A673 (cell line): ENCODE measurements at regions not wholly inside any gene's neighbourhood (a gene's known extent, or its start where the extent isn't known, plus 50 kb on each side); places are given as distances from the start of the nearest gene placed in this dataset.

ENCODE experiments used
- BruUV-seq: library from RNA; stranded (reverse); fragments of 400-500 nt; replicated peaks from 2 replicates; lab custom pipeline; 2021; lab: Mats Ljungman, UMichigan
- CTCF ChIA-PET: fragments of 300-600 bp; sonication (Branson Sonifier 250); formaldehyde crosslinking; loops from one replicate; lab custom pipeline; 2022; ENCODE audit warnings: antibody characterized with exemption; lab: Charles Lee
- POLR2A ChIA-PET: fragments of 300-600 bp; sonication (Branson Sonifier 250); formaldehyde crosslinking; loops from one replicate; lab custom pipeline; 2022; ENCODE audit warnings: antibody characterized with exemption; ENCODE audit not compliant: low non-redundant PET; lab: Charles Lee
- DNase-seq: peaks from one replicate; pipeline ENCODE4 v3.0.0-alpha.2; 2015; ENCODE audit warnings: low spot score
- H3K27ac ChIP-seq: fragments of 200-600 bp; sonication (generic); 2 replicates; pipeline ENCODE4 v1.5.1; 2016; ENCODE audit warnings: mixed run types, low read depth, mild to moderate bottlenecking, mixed read lengths, antibody characterized with exemption, low read length; ENCODE audit not compliant: poor library complexity, severe bottlenecking
- H3K27me3 ChIP-seq: fragments of 200-600 bp; sonication (generic); replicated peaks from 2 replicates; pipeline ENCODE4 v1.6.1; 2017; ENCODE audit warnings: mixed run types, low read depth, mild to moderate bottlenecking, mixed read lengths, antibody characterized with exemption, low read length; ENCODE audit not compliant: insufficient read depth, poor library complexity
- H3K36me3 ChIP-seq: fragments of 200-600 bp; sonication (generic); 2 replicates; pipeline ENCODE4 v1.6.1; 2016; ENCODE audit warnings: mixed run types, mild to moderate bottlenecking, mixed read lengths, antibody characterized with exemption, low read length; ENCODE audit not compliant: insufficient read depth, poor library complexity, severe bottlenecking
- H3K4me1 ChIP-seq: fragments of 200-600 bp; sonication (generic); 2 replicates; pipeline ENCODE4 v1.6.1; 2017; ENCODE audit warnings: mixed run types, mild to moderate bottlenecking, mixed read lengths, antibody characterized with exemption, low read length; ENCODE audit not compliant: insufficient read depth, poor library complexity, severe bottlenecking
- H3K4me3 ChIP-seq: fragments of 200-600 bp; sonication (generic); 2 replicates; pipeline ENCODE4 v1.5.1; 2016; ENCODE audit warnings: low read depth, mixed run types, mild to moderate bottlenecking, mixed read lengths, low read length; ENCODE audit not compliant: poor library complexity, severe bottlenecking
- H3K9me3 ChIP-seq: fragments of 200-600 bp; sonication (generic); 2 replicates; pipeline ENCODE4 v1.6.1; 2016; ENCODE audit warnings: mixed run types, low read depth, mild to moderate bottlenecking, mixed read lengths, antibody characterized with exemption, low read length; ENCODE audit not compliant: poor library complexity, severe bottlenecking
- CTCF ChIP-seq: fragments of 300-800, 200-600 bp; sonication (generic); conservative IDR thresholded peaks from 2 replicates; pipeline ENCODE4 v1.5.1; 2017; ENCODE audit warnings: low read depth, mild to moderate bottlenecking, antibody characterized with exemption, low read length, moderate library complexity, mixed read lengths
- EZH2 ChIP-seq: fragments of 200-600 bp; sonication (generic); IDR thresholded peaks from 2 replicates; pipeline ENCODE4 v1.6.1; 2017; ENCODE audit warnings: borderline replicate concordance, low read depth, mild to moderate bottlenecking, mixed read lengths, antibody characterized with exemption, low read length; ENCODE audit not compliant: poor library complexity, severe bottlenecking
- intact Hi-C: fragments of 100-400 bp; cut with micrococcal nuclease; formaldehyde crosslinking; loops from one replicate; pipeline ENCODE4 v1.10.0; 2022; ENCODE audit not compliant: unreplicated experiment

GRCh38 chr6:14791526-14791925 is 454.3 kb upstream of the JARID2 start:
- POLR2A ChIA-PET: no interaction called here
- no peak for TF ChIP-seq CTCF
- TF ChIP-seq EZH2: no peak
- Histone ChIP-seq H3K27me3 (no peaks in the 10 kb centered on the region), H3K4me3 (no peak overlapping the region), H3K36me3 (no peaks in the 10 kb centered on the region), H3K9me3 (no peaks in the 10 kb centered on the region), H3K4me1 (peaks cover 55% of the 10 kb centered on the region), H3K27ac (peak overlapping the region; percentile 72)
- BruUV-seq: no TSS peak
- CTCF ChIA-PET: no interaction called here
- peak; percentile 67 for DNase-seq
- intact Hi-C loops: loop anchor here (10.0 kb wide), 1 partner anchor 297 kb away; no protein-coding TSS in a partner anchor

GRCh38 chr6:14792118-14792955 is 453.5 kb upstream of the JARID2 start:
- Histone ChIP-seq H3K4me3 (no peak overlapping the region), H3K9me3 (no peaks in the 10 kb centered on the region), H3K36me3 (no peaks in the 10 kb centered on the region), H3K27me3 (no peaks in the 10 kb centered on the region), H3K27ac (peak overlapping the region; percentile 72), H3K4me1 (peaks cover 62% of the 10 kb centered on the region)
- CTCF ChIA-PET: no interaction called here
- POLR2A ChIA-PET: no interaction called here
- no peak for TF ChIP-seq CTCF
- no peak for TF ChIP-seq EZH2
- peak; percentile 86 for DNase-seq
- BruUV-seq: TSS peak; percentile 97
- intact Hi-C loops: loop anchor here (10.0 kb wide), 1 partner anchor 298 kb away; no protein-coding TSS in a partner anchor

DNA sequence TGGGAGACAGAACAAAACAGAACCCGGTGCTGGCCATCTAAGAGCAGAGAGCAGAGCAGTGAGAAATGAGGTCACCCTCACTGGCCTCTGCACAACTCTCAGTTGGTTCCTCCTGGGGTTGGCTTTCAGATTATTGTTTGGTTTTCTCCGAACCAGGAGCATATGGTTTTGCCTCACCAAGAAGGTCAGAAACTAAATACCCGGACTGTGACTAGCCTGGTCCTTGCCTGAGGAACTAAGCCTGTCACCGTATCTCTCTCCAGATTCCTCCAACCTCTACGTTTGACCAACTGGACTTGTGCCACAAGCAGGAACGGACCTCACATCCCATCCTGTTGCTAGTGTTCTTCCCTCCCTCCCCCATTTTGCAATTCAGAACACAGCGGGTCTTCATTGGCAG is 450.4 kb upstream of the JARID2 start:
- Histone ChIP-seq H3K9me3 (no peaks in the 10 kb centered on the region), H3K36me3 (no peaks in the 10 kb centered on the region), H3K27me3 (no peaks in the 10 kb centered on the region), H3K27ac (no peak overlapping the region), H3K4me1 (peaks cover 60% of the 10 kb centered on the region), H3K4me3 (no peak overlapping the region)
- BruUV-seq: no TSS peak
- POLR2A ChIA-PET: interaction anchor here (0.9 kb wide), 1 partner anchor 9 kb away, joined by 3 read pairs; no protein-coding TSS in a partner anchor
- intact Hi-C loops: loop anchor here (5.0 to 10.0 kb wide), 2 partner anchors 301 to 413 kb away; no protein-coding TSS in a partner anchor
- no peak for TF ChIP-seq CTCF
- no peak for TF ChIP-seq EZH2
- no peak for DNase-seq
- CTCF ChIA-PET: no interaction called here
